GM12892 (cell line): ENCODE measurements at regions not wholly inside any gene's neighbourhood (a gene's known extent, or its start where the extent isn't known, plus 50 kb on each side); places are given as distances from the start of the nearest gene placed in this dataset.

ENCODE experiments used
- POLR2A ChIP-seq: IDR thresholded peaks from 2 replicates; pipeline ENCODE4 v1.6.1; 2011; ENCODE audit warnings: low read depth, low read length, control low read depth
- POLR2AphosphoS5 ChIP-seq: IDR thresholded peaks from 2 replicates; pipeline ENCODE4 v1.6.1; 2011; ENCODE audit warnings: low read depth, low read length, control low read depth

DNA sequence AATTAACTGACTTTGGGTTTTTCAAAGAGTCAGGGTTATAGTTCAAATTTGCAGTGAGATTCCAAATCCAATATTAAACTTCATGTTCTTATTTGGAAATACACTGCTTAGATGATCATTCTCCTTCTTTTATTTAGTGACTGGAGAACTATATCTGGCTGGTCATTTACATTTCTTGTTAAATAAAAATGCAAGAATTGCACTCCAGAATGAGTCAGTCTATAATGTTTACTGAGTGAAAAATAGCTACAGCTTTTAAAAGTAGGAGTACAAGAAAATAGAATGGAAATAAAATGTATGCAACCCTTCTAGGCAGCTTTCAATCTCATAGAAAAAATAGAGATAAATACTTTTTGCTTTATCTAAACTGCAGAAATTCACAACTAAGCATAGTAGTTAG lies 54.5 kb upstream of the CD2AP start:
- TF ChIP-seq POLR2AphosphoS5 (no peak), POLR2A (no peak)
